Endothelial cell of umbilical vein (primary cell): ENCODE measurements at regions not wholly inside any gene's neighbourhood (a gene's known extent, or its start where the extent isn't known, plus 50 kb on each side); places are given as distances from the start of the nearest gene placed in this dataset.

Experiments used
- BruUV-seq: library from RNA; stranded (reverse); fragments of 400-500 nt; replicated peaks from 2 replicates; lab custom pipeline; 2021; lab: Mats Ljungman, UMichigan
- CTCF ChIA-PET: fragments of 300-600, 350-600 bp; sonication (Branson Sonifier 250); formaldehyde crosslinking; loops from one replicate; lab custom pipeline; 2021; ENCODE audit warnings: antibody characterized with exemption, inconsistent platforms; lab: Charles Lee
- POLR2A ChIA-PET: fragments of 300-600, 350-600 bp; sonication (Branson Sonifier 250); formaldehyde crosslinking; loops from one replicate; lab custom pipeline; 2021; ENCODE audit warnings: antibody characterized with exemption, inconsistent platforms; lab: Charles Lee
- DNase-seq: peaks from one replicate; pipeline ENCODE4 v3.0.0-alpha.2; 2011; ENCODE audit warnings: low read depth, low spot score
- FAIRE-seq: peaks from 2 replicates; lab custom pipeline; 2011; peaks lifted over from hg19 to GRCh38; lab: Jason Lieb, UNC
- H2AFZ ChIP-seq: 2 replicates; pipeline ENCODE4 v1.6.0; 2012; ENCODE audit warnings: low read depth, low read length, control low read depth, inconsistent platforms
- H3K27ac ChIP-seq: 2 replicates; pipeline ENCODE4 v1.5.1; 2011; ENCODE audit warnings: low read depth, mild to moderate bottlenecking, control low read depth, low read length, moderate library complexity; ENCODE audit not compliant: insufficient read depth
- H3K27me3 ChIP-seq, 2 experiments: 2 replicates each; pipeline versions ENCODE4 v1.6.0 to v1.6.1; 2011; ENCODE audit warnings: low read length in 2 of 2, mixed read lengths in 1 of 2; ENCODE audit not compliant: control insufficient read depth in 2 of 2, insufficient read depth in 2 of 2
- H3K36me3 ChIP-seq, 2 experiments: 2 replicates in 1 of 2; 3 replicates in 1 of 2; pipeline ENCODE4 v1.5.1; 2011; ENCODE audit warnings: low read length in 2 of 2, mild to moderate bottlenecking in 1 of 2, moderate library complexity in 1 of 2; ENCODE audit not compliant: control insufficient read depth in 2 of 2, insufficient read depth in 2 of 2; ENCODE audit errors: extremely low read depth in 1 of 2
- H3K4me1 ChIP-seq: 3 replicates; pipeline ENCODE4 v1.5.1; 2011; ENCODE audit warnings: mild to moderate bottlenecking, low read length; ENCODE audit not compliant: control insufficient read depth, insufficient read depth; ENCODE audit errors: extremely low read depth
- H3K4me2 ChIP-seq: 2 replicates; pipeline ENCODE4 v1.6.1; 2011; ENCODE audit warnings: low read length, control low read depth, mixed read lengths; ENCODE audit not compliant: insufficient read depth
- H3K4me3 ChIP-seq, 3 experiments: fragments of 200-600 bp in 1 of 3; sonication (generic), shearing (Covaris generic) in 1 of 3; replicated peaks in 1 of 3; 2 replicates each; pipeline ENCODE4 v1.5.1; 2011 to 2016; ENCODE audit warnings: control low read depth in 3 of 3, low read length in 3 of 3, mild to moderate bottlenecking in 2 of 3, inconsistent platforms in 1 of 3, low read depth in 1 of 3, moderate library complexity in 1 of 3; ENCODE audit not compliant: insufficient read depth in 1 of 3
- H3K79me2 ChIP-seq: 2 replicates; pipeline ENCODE4 v1.6.0; 2012; ENCODE audit warnings: low read length, inconsistent platforms; ENCODE audit not compliant: control insufficient read depth, insufficient read depth
- H3K9ac ChIP-seq: replicated peaks from 2 replicates; pipeline ENCODE3; 2011; ENCODE audit warnings: low read length, control low read depth; ENCODE audit not compliant: insufficient read depth; ENCODE audit errors: extremely low read depth
- H3K9me1 ChIP-seq: replicated peaks from 3 replicates; pipeline ENCODE4 v1.6.0; 2011; ENCODE audit warnings: mild to moderate bottlenecking, low read length; ENCODE audit not compliant: control insufficient read depth, insufficient read depth; ENCODE audit errors: extremely low read depth
- H3K9me3 ChIP-seq: replicated peaks from 2 replicates; pipeline ENCODE4 v1.5.1; 2012; ENCODE audit warnings: low read length, inconsistent platforms; ENCODE audit not compliant: control insufficient read depth, insufficient read depth
- H4K20me1 ChIP-seq: replicated peaks from 2 replicates; pipeline ENCODE3; 2011; ENCODE audit warnings: mild to moderate bottlenecking, low read length; ENCODE audit not compliant: control insufficient read depth, insufficient read depth; ENCODE audit errors: extremely low read depth
- EZH2 ChIP-seq: IDR thresholded peaks from 2 replicates; pipeline ENCODE4 v1.6.1; 2012; ENCODE audit warnings: borderline replicate concordance, low read depth, mild to moderate bottlenecking, moderate library complexity, low read length, inconsistent platforms; ENCODE audit not compliant: severe bottlenecking
- FOS ChIP-seq: IDR thresholded peaks from 2 replicates; pipeline ENCODE4 v1.6.1; 2011; ENCODE audit warnings: mild to moderate bottlenecking, low read length, moderate library complexity, borderline replicate concordance; ENCODE audit not compliant: insufficient read depth
- GATA2 ChIP-seq: IDR thresholded peaks from 2 replicates; pipeline ENCODE4 v1.7.0; 2011; ENCODE audit warnings: low read depth, mild to moderate bottlenecking, moderate library complexity, mixed read lengths, low read length; ENCODE audit not compliant: insufficient read length, insufficient read depth
- JUN ChIP-seq: IDR thresholded peaks from 2 replicates; pipeline ENCODE4 v1.6.1; 2011; ENCODE audit warnings: borderline replicate concordance, low read depth; ENCODE audit not compliant: insufficient read length, insufficient read depth
- MYC ChIP-seq: IDR thresholded peaks from one replicate; pipeline ENCODE4 v1.6.1; 2011; ENCODE audit warnings: mild to moderate bottlenecking, low read depth, low read length
- POLR2A ChIP-seq: IDR thresholded peaks from 2 replicates; pipeline ENCODE4 v1.6.1; 2012; ENCODE audit warnings: low read depth, mild to moderate bottlenecking, control low read depth, low read length
- POLR2AphosphoS5 ChIP-seq: IDR thresholded peaks from 2 replicates; pipeline ENCODE4 v1.6.1; 2012; ENCODE audit warnings: low read depth, mild to moderate bottlenecking, control low read depth, low read length, moderate library complexity; ENCODE audit not compliant: insufficient read depth
- dilution Hi-C: fragments of 300-500 bp; cut with MboI; formaldehyde crosslinking; loops from one replicate; pipeline ENCODE4 v1.15.0; 2019; ENCODE audit warnings: low sequenced_read_pairs; ENCODE audit not compliant: extremely low pct_ligation_motif_present
- intact Hi-C: fragments of 100-400 bp; cut with micrococcal nuclease; formaldehyde crosslinking; loops from one replicate; pipeline ENCODE4 v1.10.0; 2022
- TF ChIP-seq, protein P1 (sequence below), 2 donors: IDR thresholded peaks; 1 replicate in 1 of 2; 2 replicates in 1 of 2; pipeline ENCODE4 v1.5.1; 2011; ENCODE audit warnings: low read length in 2 of 2, mild to moderate bottlenecking in 2 of 2, moderate library complexity in 2 of 2, control low read depth in 1 of 2, inconsistent platforms in 1 of 2, low read depth in 1 of 2; ENCODE audit not compliant: insufficient read depth in 1 of 2; ENCODE audit errors: extremely low read depth in 1 of 2
- TF ChIP-seq, protein P2 (sequence below): IDR thresholded peaks from 2 replicates; pipeline ENCODE4 v1.6.1; 2011; ENCODE audit not compliant: insufficient read depth, insufficient read length

DNA sequence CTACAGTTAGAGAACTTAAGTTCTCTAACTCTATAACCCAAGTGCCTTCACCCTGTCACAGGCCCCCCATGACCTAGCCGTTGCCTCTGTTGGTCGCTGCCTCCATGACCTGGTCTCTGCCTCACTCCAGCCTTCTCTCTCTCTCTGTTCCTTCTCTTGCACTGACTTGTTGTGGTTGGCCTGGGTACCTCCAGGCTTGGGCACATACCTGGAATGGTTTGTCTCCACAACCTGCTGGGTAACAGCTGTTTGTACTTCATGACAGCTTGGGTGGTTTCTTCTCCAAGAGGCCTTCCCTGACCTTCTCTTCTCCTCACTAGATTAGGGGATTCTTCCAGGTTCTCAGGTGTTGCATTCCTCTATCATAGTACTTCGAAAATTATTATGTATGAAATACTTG, 371.6 kb upstream of the USP24 start:
- Histone ChIP-seq H3K27me3 (no peaks in the 10 kb centered on the region), H3K36me3 (no peaks in the 10 kb centered on the region), H3K79me2 (no peaks in the 10 kb centered on the region), H3K27ac (no peak overlapping the region), H3K4me1 (no peaks in the 10 kb centered on the region), H3K4me3 (no peak overlapping the region), H3K9me3 (no peaks in the 10 kb centered on the region), H3K9ac (no peak overlapping the region), H3K4me2 (no peak overlapping the region), H4K20me1 (no peaks in the 10 kb centered on the region), H2AFZ (no peak overlapping the region), H3K9me1 (no peaks in the 10 kb centered on the region)
- intact Hi-C loops, result no loop called here
- ChIA-PET POLR2A (no interaction called here), CTCF (no interaction called here)
- TF ChIP-seq POLR2AphosphoS5 (no peak), EZH2 (no peak), JUN (no peak), GATA2 (no peak)
- TF ChIP-seq, protein P1, sequence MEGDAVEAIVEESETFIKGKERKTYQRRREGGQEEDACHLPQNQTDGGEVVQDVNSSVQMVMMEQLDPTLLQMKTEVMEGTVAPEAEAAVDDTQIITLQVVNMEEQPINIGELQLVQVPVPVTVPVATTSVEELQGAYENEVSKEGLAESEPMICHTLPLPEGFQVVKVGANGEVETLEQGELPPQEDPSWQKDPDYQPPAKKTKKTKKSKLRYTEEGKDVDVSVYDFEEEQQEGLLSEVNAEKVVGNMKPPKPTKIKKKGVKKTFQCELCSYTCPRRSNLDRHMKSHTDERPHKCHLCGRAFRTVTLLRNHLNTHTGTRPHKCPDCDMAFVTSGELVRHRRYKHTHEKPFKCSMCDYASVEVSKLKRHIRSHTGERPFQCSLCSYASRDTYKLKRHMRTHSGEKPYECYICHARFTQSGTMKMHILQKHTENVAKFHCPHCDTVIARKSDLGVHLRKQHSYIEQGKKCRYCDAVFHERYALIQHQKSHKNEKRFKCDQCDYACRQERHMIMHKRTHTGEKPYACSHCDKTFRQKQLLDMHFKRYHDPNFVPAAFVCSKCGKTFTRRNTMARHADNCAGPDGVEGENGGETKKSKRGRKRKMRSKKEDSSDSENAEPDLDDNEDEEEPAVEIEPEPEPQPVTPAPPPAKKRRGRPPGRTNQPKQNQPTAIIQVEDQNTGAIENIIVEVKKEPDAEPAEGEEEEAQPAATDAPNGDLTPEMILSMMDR (IDR thresholded peaks at IDR 0.05; ENCODE audit: extremely low read depth in 1 of 2, insufficient read depth in 1 of 2, low read depth in 1 of 2, low read length in 2 of 2), result no peak
- dilution Hi-C loops, result no loop called here
- FAIRE-seq (no peak), DNase-seq (no peak)
- BruUV-seq, result no TSS peak

DNA sequence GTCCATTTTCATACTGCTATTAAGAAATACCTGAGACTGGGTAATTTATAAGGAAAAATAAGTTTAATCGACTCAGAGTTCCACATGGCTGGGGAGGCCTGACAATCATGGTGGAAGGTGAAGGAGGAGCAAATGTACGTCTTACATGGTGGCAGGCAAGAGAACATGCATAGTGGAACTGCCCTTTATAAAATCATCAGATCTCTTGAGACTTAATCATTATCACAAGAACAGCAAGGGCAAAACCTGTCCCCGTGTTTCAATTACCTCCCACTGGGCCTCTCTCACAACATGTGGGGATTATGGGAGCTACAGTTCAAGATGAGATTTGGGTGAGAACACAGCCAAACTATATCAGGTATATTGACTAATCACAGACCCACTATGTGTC, 370.2 kb upstream of the USP24 start:
- Histone ChIP-seq H3K4me1 (no peaks in the 10 kb centered on the region), H2AFZ (no peak overlapping the region), H3K27ac (no peak overlapping the region), H3K36me3 (no peaks in the 10 kb centered on the region), H3K4me2 (no peak overlapping the region), H3K79me2 (no peaks in the 10 kb centered on the region), H4K20me1 (no peaks in the 10 kb centered on the region), H3K9ac (no peak overlapping the region), H3K9me3 (no peaks in the 10 kb centered on the region), H3K4me3 (no peak overlapping the region), H3K9me1 (no peaks in the 10 kb centered on the region), H3K27me3 (no peaks in the 10 kb centered on the region)
- no peak for FAIRE-seq
- TF ChIP-seq MYC, result no peak
- TF ChIP-seq GATA2, result no peak
- TF ChIP-seq JUN, result no peak
- no peak for TF ChIP-seq POLR2AphosphoS5
- TF ChIP-seq, protein P2, sequence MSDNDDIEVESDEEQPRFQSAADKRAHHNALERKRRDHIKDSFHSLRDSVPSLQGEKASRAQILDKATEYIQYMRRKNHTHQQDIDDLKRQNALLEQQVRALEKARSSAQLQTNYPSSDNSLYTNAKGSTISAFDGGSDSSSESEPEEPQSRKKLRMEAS, result no peak
- no peak for TF ChIP-seq FOS
- TF ChIP-seq, protein P1 (IDR thresholded peaks at IDR 0.05; ENCODE audit: extremely low read depth in 1 of 2, insufficient read depth in 1 of 2, low read depth in 1 of 2, low read length in 2 of 2), result no peak
- TF ChIP-seq POLR2A, result no peak
- no peak for TF ChIP-seq EZH2
- POLR2A ChIA-PET, result no interaction called here
- intact Hi-C loops, result no loop called here
- BruUV-seq, result no TSS peak
- no peak for DNase-seq
- dilution Hi-C loops, result no loop called here
- CTCF ChIA-PET, result interaction anchor here (1.1 to 1.2 kb wide), 3 partner anchors 17 to 999 kb away, joined by 3 to 4 read pairs (median 4); no protein-coding TSS in a partner anchor
